NCI-H1436 (cell line): ENCODE measurements at regions not wholly inside any gene's neighbourhood (a gene's known extent, or its start where the extent isn't known, plus 50 kb on each side); places are given as distances from the start of the nearest gene placed in this dataset.

Experiments used
- DNase-seq: peaks from one replicate; lab custom pipeline; 2025; lab: John Stamatoyannopoulos, UW

GRCh38 chr20:46811224-46812084 is 83.2 kb upstream of the EYA2 start:
- DNase-seq = peak; percentile 94

GRCh38 chr20:46814366-46815232 is 80.0 kb upstream of the EYA2 start:
- peak; percentile 53 for DNase-seq

- no peak for DNase-seq
Measured at GRCh38 chr20:46816097-46816496, 78.5 kb upstream of the EYA2 start.

- DNase-seq = no peak
Measured at GRCh38 chr20:46816886-46817638, 77.6 kb upstream of the EYA2 start.

GRCh38 chr20:46820682-46821081 is 74.0 kb upstream of the EYA2 start:
- no peak for DNase-seq

- DNase-seq = no peak
Measured at GRCh38 chr20:46823271-46823751, 71.3 kb upstream of the EYA2 start.

- DNase-seq = no peak
Measured at GRCh38 chr20:46823753-46824152, 70.9 kb upstream of the EYA2 start.

GRCh38 chr20:46826343-46826984 is 68.2 kb upstream of the EYA2 start:
- DNase-seq = no peak

GRCh38 chr20:46827718-46828458 is 66.8 kb upstream of the EYA2 start:
- no peak for DNase-seq

- no peak for DNase-seq
Measured at GRCh38 chr20:46828471-46828870, 66.2 kb upstream of the EYA2 start.

- no peak for DNase-seq
Measured at GRCh38 chr20:46830886-46831632, 63.6 kb upstream of the EYA2 start.

- DNase-seq = no peak
Measured at GRCh38 chr20:46831633-46832011, 63.0 kb upstream of the EYA2 start.

GRCh38 chr20:46832555-46832954 is 62.1 kb upstream of the EYA2 start:
- no peak for DNase-seq

- no peak for DNase-seq
Measured at GRCh38 chr20:46833360-46833759, 61.3 kb upstream of the EYA2 start.

GRCh38 chr20:46835418-46835817 is 59.2 kb upstream of the EYA2 start:
- no peak for DNase-seq

GRCh38 chr20:46837083-46837482 is 57.6 kb upstream of the EYA2 start:
- DNase-seq = no peak

GRCh38 chr20:46838011-46838410 is 56.6 kb upstream of the EYA2 start:
- peak; percentile 56 for DNase-seq

- DNase-seq = no peak
Measured at GRCh38 chr20:46840054-46840729, 54.5 kb upstream of the EYA2 start.
